Common myeloid progenitor, CD34-positive (primary cell): ENCODE measurements at regions not wholly inside any gene's neighbourhood (a gene's known extent, or its start where the extent isn't known, plus 50 kb on each side); places are given as distances from the start of the nearest gene placed in this dataset.

Experiments used
- CTCF ChIA-PET: fragments of 350-600 bp; sonication (Branson Sonifier 250); formaldehyde crosslinking; loops from one replicate; lab custom pipeline; 2021; ENCODE audit warnings: antibody characterized with exemption; lab: Charles Lee
- POLR2A ChIA-PET: fragments of 350-600 bp; sonication (Branson Sonifier 250); formaldehyde crosslinking; loops from one replicate; lab custom pipeline; 2021; ENCODE audit warnings: antibody characterized with exemption; lab: Charles Lee
- DNase-seq, 3 donors: peaks; one replicate each; pipeline versions ENCODE4 v3.0.0 to v3.0.0-alpha.2; 2013
- H3K27ac ChIP-seq, 2 experiments: 1 replicate in 1 of 2; 2 replicates in 1 of 2; pipeline ENCODE4 v1.7.0; 2013; ENCODE audit warnings: inconsistent platforms in 2 of 2, low read length in 2 of 2, mild to moderate bottlenecking in 2 of 2, low read depth in 1 of 2, moderate library complexity in 1 of 2; ENCODE audit not compliant: severe bottlenecking in 2 of 2, insufficient read depth in 1 of 2, poor library complexity in 1 of 2
- H3K27me3 ChIP-seq, 5 experiments: replicated peaks in 2 of 5; 1 replicate in 3 of 5; 2 replicates in 2 of 5; pipeline versions ENCODE4 v1.6.1 to v1.7.0; 2013; ENCODE audit warnings: low read length in 4 of 5, mild to moderate bottlenecking in 2 of 5, moderate library complexity in 2 of 5, inconsistent platforms in 1 of 5; ENCODE audit not compliant: insufficient read depth in 5 of 5, control insufficient read depth in 4 of 5
- H3K36me3 ChIP-seq, 4 experiments: 1 replicate in 2 of 4; 2 replicates in 2 of 4; pipeline versions ENCODE4 v1.6.1 to v1.7.0; 2013; ENCODE audit warnings: low read length in 3 of 4, control low read depth in 1 of 4, mild to moderate bottlenecking in 1 of 4; ENCODE audit not compliant: control insufficient read depth in 4 of 4, insufficient read depth in 4 of 4
- H3K4me1 ChIP-seq, 4 experiments: 1 replicate in 3 of 4; 2 replicates in 1 of 4; pipeline versions ENCODE4 v1.6.1 to v1.7.1; 2013; ENCODE audit warnings: low read length in 3 of 4, mild to moderate bottlenecking in 3 of 4, control low read depth in 1 of 4, inconsistent platforms in 1 of 4, moderate library complexity in 1 of 4; ENCODE audit not compliant: control insufficient read depth in 4 of 4, insufficient read depth in 4 of 4; ENCODE audit errors: control extremely low read depth in 1 of 4
- H3K4me3 ChIP-seq, 7 experiments: 1 replicate in 4 of 7; 2 replicates in 3 of 7; pipeline versions ENCODE4 v1.5.1 to v1.7.0; 2013; ENCODE audit warnings: mild to moderate bottlenecking in 7 of 7, low read length in 6 of 7, moderate library complexity in 6 of 7, inconsistent platforms in 2 of 7, low read depth in 2 of 7, control low read depth in 1 of 7; ENCODE audit not compliant: insufficient read depth in 4 of 7, control insufficient read depth in 1 of 7; ENCODE audit errors: extremely low read depth in 1 of 7
- H3K9me3 ChIP-seq, 5 experiments: 1 replicate in 4 of 5; 2 replicates in 1 of 5; pipeline versions ENCODE4 v1.6.1 to v1.7.1; 2013; ENCODE audit warnings: low read length in 4 of 5, mild to moderate bottlenecking in 2 of 5, inconsistent platforms in 1 of 5, low read depth in 1 of 5, moderate library complexity in 1 of 5; ENCODE audit not compliant: control insufficient read depth in 4 of 5, insufficient read depth in 2 of 5; ENCODE audit errors: control extremely low read depth in 1 of 5
- WGBS: methylation state at CpG from one replicate; pipeline ENCODE4 v1.1.5; 2013; ENCODE audit not compliant: insufficient coverage; 5-methylcytosine and 5-hydroxymethylcytosine counted together

GRCh38 chr5:125393221-125393815 lies 646.9 kb upstream of the ZNF608 start:
- Histone ChIP-seq H3K4me3 (no peak overlapping the region), H3K27ac (no peak overlapping the region), H3K27me3 (no peaks in the 10 kb centered on the region), H3K4me1 (no peaks in the 10 kb centered on the region), H3K36me3 (no peaks in the 10 kb centered on the region), H3K9me3 (peaks cover 0 to 4% (median 2%) of the 10 kb centered on the region in 5 experiments)
- POLR2A ChIA-PET, result no interaction called here
- CTCF ChIA-PET, result interaction anchor here (0.6 kb wide), 1 partner anchor 20 kb away, joined by 3 read pairs; no protein-coding TSS in a partner anchor
- DNase-seq, result no peak

GRCh38 chr5:125394661-125395280 lies 648.3 kb upstream of the ZNF608 start:
- no peaks in the 10 kb centered on the region for H3K36me3 ChIP-seq
- DNase-seq, result no peak
- ChIA-PET POLR2A (interaction anchor here (0.6 kb wide), 1 partner anchor 536 kb away, joined by 5 read pairs; no protein-coding TSS in a partner anchor), CTCF (no interaction called here)
- H3K4me3 ChIP-seq, result no peak overlapping the region
- no peak overlapping the region for H3K27ac ChIP-seq
- no peaks in the 10 kb centered on the region for H3K4me1 ChIP-seq
- no peaks in the 10 kb centered on the region for H3K27me3 ChIP-seq
- peaks cover 0 to 4% (median 2%) of the 10 kb centered on the region in 5 experiments for H3K9me3 ChIP-seq
- 85% methylated on average over 1 of the region's 1 CpG for WGBS

GRCh38 chr5:125396462-125396861 lies 650.0 kb upstream of the ZNF608 start:
- CTCF ChIA-PET, result no interaction called here
- WGBS, result no CpG with 5 or more reads among the region's 1 CpG

GRCh38 chr5:125398466-125398865 lies 652.0 kb upstream of the ZNF608 start:
- Histone ChIP-seq H3K27ac (no peak overlapping the region), H3K9me3 (peaks cover 0 to 4% (median 2%) of the 10 kb centered on the region in 5 experiments), H3K36me3 (no peaks in the 10 kb centered on the region), H3K27me3 (no peaks in the 10 kb centered on the region), H3K4me1 (no peaks in the 10 kb centered on the region), H3K4me3 (no peak overlapping the region)
- no peak for DNase-seq
- POLR2A ChIA-PET, result no interaction called here
- CTCF ChIA-PET, result no interaction called here
- WGBS, result no CpG with 5 or more reads among the region's 2 CpGs

More at GRCh38 chr5:125396462-125396861, 650.0 kb upstream of the ZNF608 start:
- Histone ChIP-seq H3K27me3 (no peaks in the 10 kb centered on the region), H3K4me1 (no peaks in the 10 kb centered on the region), H3K36me3 (no peaks in the 10 kb centered on the region), H3K27ac (no peak overlapping the region), H3K9me3 (peaks cover 0 to 4% (median 2%) of the 10 kb centered on the region in 5 experiments), H3K4me3 (no peak overlapping the region)
- DNase-seq, result no peak
- POLR2A ChIA-PET, result no interaction called here

GRCh38 chr5:125399885-125400284 lies 653.4 kb upstream of the ZNF608 start:
- no peaks in the 10 kb centered on the region for H3K4me1 ChIP-seq
- no peak overlapping the region for H3K4me3 ChIP-seq
- H3K27me3 ChIP-seq, result no peaks in the 10 kb centered on the region
- H3K36me3 ChIP-seq, result no peaks in the 10 kb centered on the region
- 100% methylated on average over 1 of the region's 3 CpGs for WGBS
- ChIA-PET POLR2A (no interaction called here), CTCF (interaction anchor here (0.6 kb wide), 1 partner anchor 592 kb away, joined by 3 read pairs; no protein-coding TSS in a partner anchor)
- no peak overlapping the region for H3K27ac ChIP-seq
- no peak for DNase-seq
- H3K9me3 ChIP-seq, result peaks cover 0 to 5% (median 2%) of the 10 kb centered on the region in 5 experiments

GRCh38 chr5:125401724-125402622 lies 655.5 kb upstream of the ZNF608 start:
- Histone ChIP-seq H3K9me3 (peaks cover 0 to 5% (median 0%) of the 10 kb centered on the region in 5 experiments), H3K4me1 (no peaks in the 10 kb centered on the region), H3K27ac (no peak overlapping the region), H3K4me3 (no peak overlapping the region), H3K36me3 (no peaks in the 10 kb centered on the region), H3K27me3 (no peaks in the 10 kb centered on the region)
- DNase-seq, result no peak
- POLR2A ChIA-PET, result no interaction called here
- WGBS, result 80% methylated on average over 1 of the region's 5 CpGs
- CTCF ChIA-PET, result no interaction called here
